Muscle layer of colon (tissue), 2 donors: ENCODE measurements at regions not wholly inside any gene's neighbourhood (a gene's known extent, or its start where the extent isn't known, plus 50 kb on each side); places are given as distances from the start of the nearest gene placed in this dataset.

Experiments
- H3K27ac ChIP-seq: one replicate; pipeline ENCODE4 v1.7.0; 2013; ENCODE audit warnings: low read depth, mild to moderate bottlenecking, low read length, moderate library complexity
- H3K27me3 ChIP-seq, 2 donors: one replicate each; pipeline ENCODE4 v1.7.0; 2013; ENCODE audit warnings: low read length in 2 of 2, mild to moderate bottlenecking in 2 of 2; ENCODE audit not compliant: insufficient read depth in 2 of 2, control insufficient read depth in 1 of 2
- H3K36me3 ChIP-seq: one replicate; pipeline ENCODE4 v1.7.0; 2013; ENCODE audit warnings: mild to moderate bottlenecking, low read length; ENCODE audit not compliant: insufficient read depth
- H3K4me1 ChIP-seq: one replicate; pipeline ENCODE4 v1.7.0; 2013; ENCODE audit warnings: mild to moderate bottlenecking, low read length; ENCODE audit not compliant: insufficient read depth
- H3K4me3 ChIP-seq, 2 donors: one replicate each; pipeline ENCODE4 v1.7.0; 2013; ENCODE audit warnings: low read length in 2 of 2, low read depth in 1 of 2, mild to moderate bottlenecking in 1 of 2, moderate library complexity in 1 of 2
- H3K9ac ChIP-seq: one replicate; pipeline ENCODE4 v1.7.0; 2013; ENCODE audit warnings: low read length
- H3K9me3 ChIP-seq: one replicate; pipeline ENCODE4 v1.7.0; 2013; ENCODE audit warnings: mild to moderate bottlenecking, low read length
- donor health status: abdominal sarcoma.
- donor health status: Adenocarcinoma of cecum.

- Histone ChIP-seq H3K36me3 (no peaks in the 10 kb centered on the region), H3K4me1 (peaks cover 21% of the 10 kb centered on the region), H3K27me3 (no peaks in the 10 kb centered on the region), H3K4me3 (no peak overlapping the region), H3K9me3 (no peaks in the 10 kb centered on the region), H3K9ac (no peak overlapping the region), H3K27ac (no peak overlapping the region)
Measured at GRCh38 chr19:16000024-16000663, 51.3 kb downstream of the OR10H4 start.

- H3K36me3 ChIP-seq = no peaks in the 10 kb centered on the region
- H3K4me3 ChIP-seq = peak overlapping the region; percentile 42 to 66
- H3K27me3 ChIP-seq = no peaks in the 10 kb centered on the region
- H3K27ac ChIP-seq = no peak overlapping the region
- H3K9me3 ChIP-seq = no peaks in the 10 kb centered on the region
- peaks cover 21% of the 10 kb centered on the region for H3K4me1 ChIP-seq
- H3K9ac ChIP-seq = peak overlapping the region; percentile 17
Measured at GRCh38 chr19:16001481-16002312, 52.9 kb downstream of the OR10H4 start.

DNA sequence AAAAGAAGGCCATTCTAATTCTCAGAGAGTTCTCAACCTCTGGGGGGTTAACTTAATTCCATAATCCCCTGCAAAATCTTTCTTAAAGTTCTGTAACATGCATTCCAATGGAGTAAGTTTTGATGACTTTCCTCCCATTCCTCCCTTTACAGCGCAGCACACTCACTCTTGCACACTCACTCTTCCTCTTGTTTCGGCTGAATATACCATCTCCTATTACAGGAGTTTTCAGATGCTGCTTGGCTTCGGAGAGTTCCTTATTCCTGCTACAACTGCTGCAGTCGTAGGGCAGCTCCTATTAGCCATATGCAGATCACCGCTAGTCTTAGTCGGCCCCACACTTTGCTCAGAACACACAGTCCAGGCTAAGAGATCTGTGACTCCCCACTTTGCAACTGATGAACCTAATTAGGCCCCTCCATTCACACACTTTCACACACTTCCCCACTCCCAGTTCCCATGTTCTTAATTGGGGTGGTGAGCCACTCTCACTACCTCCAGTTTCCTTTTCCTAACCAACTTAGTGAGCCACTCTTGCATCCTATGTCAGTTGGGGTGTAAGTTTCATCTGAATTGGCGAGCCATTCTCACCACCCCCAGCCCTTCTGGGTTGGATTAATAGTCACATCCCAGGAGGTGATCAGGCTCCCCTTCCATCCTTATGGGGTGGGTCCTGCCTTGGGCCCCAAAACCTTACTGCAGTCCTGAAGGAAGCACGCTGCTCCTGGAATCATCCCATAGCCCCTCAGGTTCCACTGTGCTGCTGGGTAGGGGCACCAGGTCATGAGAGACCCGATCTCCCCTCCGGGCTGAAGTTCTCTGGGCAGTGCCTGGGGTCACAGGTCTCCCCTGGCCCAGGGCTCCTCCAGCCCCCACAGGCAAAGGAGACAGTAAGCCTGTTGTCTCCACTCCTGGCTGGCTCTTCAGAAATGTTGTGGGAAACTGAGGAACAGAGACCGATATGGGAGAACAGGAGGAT is 53.9 kb downstream of the OR10H4 start:
- Histone ChIP-seq H3K9me3 (no peaks in the 10 kb centered on the region), H3K27me3 (no peaks in the 10 kb centered on the region), H3K9ac (no peak overlapping the region), H3K4me3 (peak overlapping the region in 1 of 2 donors; percentile 66), H3K4me1 (peaks cover 21% of the 10 kb centered on the region), H3K27ac (no peak overlapping the region), H3K36me3 (no peaks in the 10 kb centered on the region)

DNA sequence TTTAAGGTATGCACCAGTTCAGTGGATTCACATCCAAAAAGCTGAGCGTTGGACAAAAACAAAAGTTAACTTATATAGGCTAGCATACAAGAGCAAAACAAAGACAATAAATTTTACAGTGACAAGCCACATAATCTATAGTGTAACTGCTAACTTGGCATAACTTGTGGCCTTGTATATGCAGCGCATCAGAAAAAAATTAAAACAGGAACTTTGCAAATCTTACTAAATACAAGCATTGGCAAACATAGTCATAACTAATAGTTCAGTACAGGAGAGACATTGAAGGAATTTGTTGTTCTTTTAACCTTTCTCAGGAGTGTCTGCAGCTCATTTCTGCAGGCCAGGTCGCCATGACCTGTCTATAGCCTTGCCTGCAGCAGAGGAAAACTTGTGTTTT is 54.6 kb downstream of the OR10H4 start:
- H3K36me3 ChIP-seq = no peaks in the 10 kb centered on the region
- no peak overlapping the region for H3K27ac ChIP-seq
- H3K9ac ChIP-seq = no peak overlapping the region
- no peaks in the 10 kb centered on the region for H3K27me3 ChIP-seq
- H3K9me3 ChIP-seq = no peaks in the 10 kb centered on the region
- H3K4me1 ChIP-seq = peaks cover 21% of the 10 kb centered on the region
- H3K4me3 ChIP-seq = no peak overlapping the region

- Histone ChIP-seq H3K27ac (no peak overlapping the region), H3K27me3 (no peaks in the 10 kb centered on the region), H3K9me3 (no peaks in the 10 kb centered on the region), H3K4me3 (no peak overlapping the region), H3K4me1 (peaks cover 17% of the 10 kb centered on the region), H3K9ac (no peak overlapping the region), H3K36me3 (no peaks in the 10 kb centered on the region)
Measured at GRCh38 chr19:16005925-16006324, 57.1 kb downstream of the OR10H4 start.

DNA sequence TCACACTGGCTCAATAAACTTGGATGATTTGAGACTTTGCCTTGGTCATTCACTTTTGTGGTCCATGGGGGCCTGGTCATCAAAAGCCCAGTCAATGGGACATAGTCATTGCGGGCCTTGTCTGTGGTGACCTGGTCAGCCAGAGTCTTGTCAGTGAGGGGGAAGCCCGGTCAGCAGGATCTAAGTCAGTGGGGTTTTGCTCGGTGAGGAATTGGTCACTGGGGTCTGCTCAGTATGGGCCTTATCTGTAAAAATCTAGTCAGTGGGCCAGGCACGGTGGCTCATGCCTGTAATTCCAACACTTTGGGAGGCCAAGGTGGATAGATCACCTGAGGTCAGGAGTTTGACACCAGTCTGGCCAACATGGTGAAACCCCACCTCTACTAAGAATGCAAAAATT is 63.7 kb upstream of the TPM4 start:
- Histone ChIP-seq H3K27ac (no peak overlapping the region), H3K27me3 (no peaks in the 10 kb centered on the region), H3K36me3 (no peaks in the 10 kb centered on the region), H3K9me3 (no peaks in the 10 kb centered on the region), H3K9ac (no peak overlapping the region), H3K4me1 (no peaks in the 10 kb centered on the region), H3K4me3 (no peak overlapping the region)

DNA sequence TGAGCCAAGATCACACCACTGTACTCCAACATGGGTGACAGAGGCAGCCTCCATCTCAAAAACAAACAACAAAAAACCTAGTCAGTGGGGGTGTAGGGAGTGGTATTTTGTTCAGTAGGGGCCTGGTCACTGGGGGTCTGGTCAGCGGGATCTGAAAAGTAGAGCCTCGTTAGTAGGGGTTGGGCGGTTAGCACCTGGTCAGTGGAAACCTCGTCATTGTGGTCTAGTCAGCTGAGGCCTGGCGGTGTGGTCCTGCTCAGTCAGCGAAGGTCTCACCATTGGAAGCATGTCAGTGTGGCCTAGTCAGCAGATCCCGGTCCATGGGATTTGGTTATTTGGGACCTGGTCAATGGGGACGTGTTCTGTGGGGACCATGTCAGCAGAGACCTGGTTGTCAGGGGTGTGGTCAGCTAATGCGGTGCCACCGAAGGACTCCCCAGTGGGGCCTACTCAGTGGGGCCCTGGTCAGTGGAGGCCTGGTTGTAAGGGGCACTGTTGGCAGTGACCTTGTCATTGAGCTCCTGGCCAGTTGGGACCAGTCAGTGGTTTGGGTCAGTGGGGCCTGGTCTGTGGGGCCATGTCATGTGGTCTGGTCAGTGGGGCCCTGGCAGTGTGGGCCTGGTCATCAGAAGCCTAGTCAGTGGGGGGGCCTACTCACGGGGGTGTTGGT is 63.0 kb upstream of the TPM4 start:
- Histone ChIP-seq H3K9ac (no peak overlapping the region), H3K27ac (no peak overlapping the region), H3K36me3 (no peaks in the 10 kb centered on the region), H3K27me3 (no peaks in the 10 kb centered on the region), H3K9me3 (no peaks in the 10 kb centered on the region), H3K4me3 (no peak overlapping the region), H3K4me1 (no peaks in the 10 kb centered on the region)

DNA sequence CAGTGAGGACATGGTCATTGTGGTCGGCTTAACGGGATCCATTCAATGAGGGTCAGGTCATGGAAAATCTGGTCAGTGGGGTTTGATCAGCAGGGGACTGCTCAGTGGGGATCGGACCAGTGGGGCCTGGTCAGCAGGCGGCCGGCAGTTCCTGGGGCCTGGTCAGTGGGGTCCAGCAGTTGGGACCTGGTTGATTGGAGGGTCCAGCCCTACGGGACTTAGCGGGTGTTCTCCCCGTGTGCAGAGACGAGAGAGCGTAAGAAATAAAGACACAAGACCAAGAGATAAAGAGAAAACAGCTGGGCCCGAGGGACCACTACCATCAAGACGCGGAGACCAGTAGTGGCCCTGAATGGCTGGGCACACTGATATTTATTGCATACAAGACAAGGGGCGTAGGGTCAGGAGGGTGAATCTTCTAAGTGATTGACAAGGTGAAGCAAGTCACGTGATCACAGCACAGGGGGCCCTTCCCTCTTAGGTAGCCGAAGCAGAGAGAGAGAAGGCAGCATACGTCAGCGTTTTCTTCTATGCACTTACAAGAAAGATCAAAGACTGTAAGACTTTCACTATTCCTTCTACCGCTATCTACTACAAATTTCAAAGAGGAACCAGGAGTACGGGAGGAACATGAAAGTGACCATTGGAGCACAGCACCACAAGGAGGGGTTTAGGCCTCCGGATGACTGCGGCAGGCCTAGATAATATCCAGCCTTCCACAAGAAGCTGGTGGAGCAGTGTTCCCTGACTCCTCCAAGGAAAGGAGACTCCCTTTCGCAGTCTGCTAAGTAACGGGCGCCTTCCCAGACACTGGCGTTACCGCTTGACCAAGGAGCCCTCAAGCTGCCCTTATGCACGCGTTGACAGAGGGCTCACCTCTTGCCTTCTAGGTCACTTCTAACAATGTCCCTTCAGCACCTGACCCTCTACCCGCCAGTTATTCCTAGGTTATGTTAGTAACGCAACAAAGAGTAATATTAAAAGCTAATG is 62.1 kb upstream of the TPM4 start:
- no peak overlapping the region for H3K4me3 ChIP-seq
- H3K9ac ChIP-seq = no peak overlapping the region
- H3K36me3 ChIP-seq = no peaks in the 10 kb centered on the region
- H3K4me1 ChIP-seq = no peaks in the 10 kb centered on the region
- no peak overlapping the region for H3K27ac ChIP-seq
- no peaks in the 10 kb centered on the region for H3K9me3 ChIP-seq
- H3K27me3 ChIP-seq = no peaks in the 10 kb centered on the region

DNA sequence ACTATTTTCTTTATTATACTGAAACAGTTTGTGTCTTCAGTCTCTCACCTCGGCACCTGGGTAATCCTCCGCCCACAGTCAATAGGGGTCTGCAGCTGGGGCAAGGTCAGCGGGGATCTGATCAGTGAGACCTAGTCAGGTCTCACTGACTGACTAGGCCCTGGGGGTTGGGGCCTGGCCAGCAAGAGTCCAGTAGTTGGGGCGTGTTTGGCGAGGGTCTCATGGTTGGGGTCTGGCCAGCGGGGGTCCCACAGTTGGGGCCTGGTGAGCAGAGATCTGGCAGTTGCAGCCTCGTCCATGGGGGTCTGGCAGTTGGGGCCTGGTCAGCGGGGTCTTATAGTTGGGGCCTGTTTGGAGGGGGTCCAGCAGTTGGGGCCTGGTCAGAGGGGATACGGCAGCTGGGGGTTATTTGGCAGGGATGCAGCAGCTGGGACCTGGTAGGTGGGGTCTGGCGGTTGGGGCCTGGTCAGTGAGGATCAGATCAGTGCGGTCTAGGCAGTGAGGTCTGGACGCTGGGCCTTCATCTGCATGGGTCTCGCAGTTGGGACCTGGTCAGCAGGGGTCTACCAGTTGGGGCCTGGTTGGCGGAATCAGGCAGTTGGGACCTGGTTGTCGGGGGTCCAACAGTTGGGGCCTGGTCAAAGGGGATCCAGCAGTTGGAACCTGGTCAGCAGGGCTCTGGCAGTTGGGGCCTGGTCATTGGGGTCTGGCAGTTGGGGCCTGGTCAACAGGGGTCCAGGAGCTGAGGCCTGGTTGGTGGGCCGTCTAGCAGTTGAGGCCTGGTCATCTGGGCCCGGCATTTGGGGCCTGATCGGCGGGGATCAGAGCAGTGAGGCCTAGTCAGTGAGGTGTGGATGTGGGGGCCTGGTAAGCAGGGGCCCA is 61.1 kb upstream of the TPM4 start:
- Histone ChIP-seq H3K36me3 (no peaks in the 10 kb centered on the region), H3K4me3 (no peak overlapping the region), H3K4me1 (no peaks in the 10 kb centered on the region), H3K9ac (no peak overlapping the region), H3K27me3 (no peaks in the 10 kb centered on the region), H3K27ac (no peak overlapping the region), H3K9me3 (no peaks in the 10 kb centered on the region)
